ENCODE measurements at regions not wholly inside any gene's neighbourhood (a gene's known extent, or its start where the extent isn't known, plus 50 kb on each side); places are given as distances from the start of the nearest gene placed in this dataset.

GRCh38 chr20:4087923-4088322, 60.7 kb upstream of the SMOX start:
- Mint-ChIP-seq H3K4me1 (peaks cover 24% of the 10 kb centered on the region), H3K4me3 (no peak overlapping the region), H3K27me3 (ENCODE audit: low read depth) (no peaks in the 10 kb centered on the region), H3K27ac (ENCODE audit: unreplicated experiment) (no peak overlapping the region), H3K36me3 (ENCODE audit: low read depth) (no peaks in the 10 kb centered on the region), H3K9me3 (peaks cover 2% of the 10 kb centered on the region)
- DNase-seq (ENCODE audit: low read depth, low spot score), result no peak
- TF ChIP-seq CTCF (conservative IDR thresholded peaks at IDR 0.05), result no peak

GRCh38 chr20:4086771-4087687, 61.6 kb upstream of the SMOX start:
- no peak for TF ChIP-seq CTCF (conservative IDR thresholded peaks at IDR 0.05)
- Mint-ChIP-seq H3K4me1 (peaks cover 30% of the 10 kb centered on the region), H3K27me3 (ENCODE audit: low read depth) (no peaks in the 10 kb centered on the region), H3K9me3 (peaks cover 2% of the 10 kb centered on the region), H3K36me3 (ENCODE audit: low read depth) (no peaks in the 10 kb centered on the region), H3K4me3 (no peak overlapping the region), H3K27ac (ENCODE audit: unreplicated experiment) (no peak overlapping the region)
- DNase-seq (ENCODE audit: low read depth, low spot score), result no peak

GRCh38 chr20:4084721-4085120, 63.9 kb upstream of the SMOX start:
- no peak overlapping the region for H3K27ac Mint-ChIP-seq (ENCODE audit: unreplicated experiment)
- H3K36me3 Mint-ChIP-seq (ENCODE audit: low read depth), result no peaks in the 10 kb centered on the region
- no peaks in the 10 kb centered on the region for H3K9me3 Mint-ChIP-seq
- H3K27me3 Mint-ChIP-seq (ENCODE audit: low read depth), result no peaks in the 10 kb centered on the region
- no peak for TF ChIP-seq CTCF (conservative IDR thresholded peaks at IDR 0.05)
- DNase-seq (ENCODE audit: low read depth, low spot score), result no peak
- peak overlapping the region; percentile 66 for H3K4me3 Mint-ChIP-seq
- H3K4me1 Mint-ChIP-seq, result peaks cover 30% of the 10 kb centered on the region

- Mint-ChIP-seq H3K36me3 (ENCODE audit: low read depth) (no peaks in the 10 kb centered on the region), H3K4me1 (peaks cover 30% of the 10 kb centered on the region), H3K9me3 (no peaks in the 10 kb centered on the region), H3K27me3 (ENCODE audit: low read depth) (no peaks in the 10 kb centered on the region), H3K27ac (ENCODE audit: unreplicated experiment) (no peak overlapping the region), H3K4me3 (no peak overlapping the region)
- TF ChIP-seq CTCF (conservative IDR thresholded peaks at IDR 0.05), result no peak
- no peak for DNase-seq (ENCODE audit: low read depth, low spot score)
Observed at GRCh38 chr20:4084096-4084495, 64.5 kb upstream of the SMOX start.

- Mint-ChIP-seq H3K27ac (ENCODE audit: unreplicated experiment) (no peak overlapping the region), H3K9me3 (no peaks in the 10 kb centered on the region)
Observed at GRCh38 chr20:4083098-4083865, 65.3 kb upstream of the SMOX start.

More at GRCh38 chr20:4083098-4083865, 65.3 kb upstream of the SMOX start:
- TF ChIP-seq CTCF (conservative IDR thresholded peaks at IDR 0.05), result no peak
- Mint-ChIP-seq H3K4me3 (no peak overlapping the region), H3K27me3 (ENCODE audit: low read depth) (no peaks in the 10 kb centered on the region), H3K36me3 (ENCODE audit: low read depth) (no peaks in the 10 kb centered on the region), H3K4me1 (peaks cover 30% of the 10 kb centered on the region)
- peak; percentile 20 for DNase-seq (ENCODE audit: low read depth, low spot score)
